HG03103 (cell line): ENCODE measurements at regions not wholly inside any gene's neighbourhood (a gene's known extent, or its start where the extent isn't known, plus 50 kb on each side); places are given as distances from the start of the nearest gene placed in this dataset.
"Not testable (repeated sequence)": the region's sequence is repeated elsewhere in the genome, so short reads cannot be mapped to it uniquely, and the experiment has no call there.

Experiments
- ATAC-seq: cut with Tn5 transposase; IDR thresholded peaks from one replicate; pipeline ENCODE4 v1.9.1; 2021; ENCODE audit warnings: low read depth; ENCODE audit not compliant: unreplicated experiment

- ATAC-seq = no peak
Measured at GRCh38 chr2:58800881-58801280, 559.8 kb upstream of the FANCL start.

GRCh38 chr2:58798676-58799208 lies 557.6 kb upstream of the FANCL start:
- no peak for ATAC-seq

GRCh38 chr2:58796239-58796910 lies 555.2 kb upstream of the FANCL start:
- ATAC-seq = no peak

- ATAC-seq = no peak
Measured at GRCh38 chr2:58794916-58795315, 553.8 kb upstream of the FANCL start.

GRCh38 chr2:58794103-58794502 lies 553.0 kb upstream of the FANCL start:
- ATAC-seq = no peak

- no peak for ATAC-seq
Measured at GRCh38 chr2:58788402-58788801, 547.3 kb upstream of the FANCL start.

- no peak for ATAC-seq
Measured at GRCh38 chr2:58770846-58771245, 529.7 kb upstream of the FANCL start.

- no peak for ATAC-seq
Measured at GRCh38 chr2:58769864-58770234, 528.7 kb upstream of the FANCL start.

- ATAC-seq = no peak
Measured at GRCh38 chr2:58769111-58769863, 528.2 kb upstream of the FANCL start.

GRCh38 chr2:58768715-58769080 lies 527.6 kb upstream of the FANCL start:
- no peak for ATAC-seq

GRCh38 chr2:58767828-58768714 lies 526.9 kb upstream of the FANCL start:
- ATAC-seq = no peak

- ATAC-seq = peak; percentile 44
Measured at GRCh38 chr2:58764338-58765104, 523.4 kb upstream of the FANCL start.

- no peak for ATAC-seq
Measured at GRCh38 chr2:58762176-58762781, 521.2 kb upstream of the FANCL start.

GRCh38 chr2:58757971-58758370 lies 516.8 kb upstream of the FANCL start:
- ATAC-seq = no peak

GRCh38 chr2:58756336-58756735 lies 515.2 kb upstream of the FANCL start:
- no peak for ATAC-seq

- not testable (repeated sequence) for ATAC-seq
Measured at GRCh38 chr2:58752507-58752906, 511.4 kb upstream of the FANCL start.

- not testable (repeated sequence) for ATAC-seq
Measured at GRCh38 chr2:58751676-58752075, 510.6 kb upstream of the FANCL start.

GRCh38 chr2:58749041-58749440 lies 507.9 kb upstream of the FANCL start:
- no peak for ATAC-seq

GRCh38 chr2:58745334-58745733 lies 504.2 kb upstream of the FANCL start:
- ATAC-seq = not testable (repeated sequence)

GRCh38 chr2:58740426-58740825 lies 499.3 kb upstream of the FANCL start:
- ATAC-seq = no peak
